ENCODE measurements at regions not wholly inside any gene's neighbourhood (a gene's known extent, or its start where the extent isn't known, plus 50 kb on each side); places are given as distances from the start of the nearest gene placed in this dataset.

- H3K4me1 ChIP-seq (ENCODE audit: insufficient read depth, low read length, poor library complexity, severe bottlenecking): no peaks in the 10 kb centered on the region
- H2AFZ ChIP-seq (ENCODE audit: low read length): no peak overlapping the region
- no peaks in the 10 kb centered on the region for H4K20me1 ChIP-seq (ENCODE audit: insufficient read depth, low read length, poor library complexity, severe bottlenecking)
- H3K79me2 ChIP-seq (ENCODE audit: insufficient read depth, low read length): no peaks in the 10 kb centered on the region
- H3K36me3 ChIP-seq (ENCODE audit: insufficient read depth, low read length): no peaks in the 10 kb centered on the region
- H3K9me3 ChIP-seq (ENCODE audit: insufficient read depth, low read depth, low read length): no peaks in the 10 kb centered on the region; the same call in 1 of the 2 replicates
- H3K9me2 ChIP-seq (replicated peaks; ENCODE audit: low read depth, low read length): no peaks in the 10 kb centered on the region
- TF ChIP-seq, protein P1, sequence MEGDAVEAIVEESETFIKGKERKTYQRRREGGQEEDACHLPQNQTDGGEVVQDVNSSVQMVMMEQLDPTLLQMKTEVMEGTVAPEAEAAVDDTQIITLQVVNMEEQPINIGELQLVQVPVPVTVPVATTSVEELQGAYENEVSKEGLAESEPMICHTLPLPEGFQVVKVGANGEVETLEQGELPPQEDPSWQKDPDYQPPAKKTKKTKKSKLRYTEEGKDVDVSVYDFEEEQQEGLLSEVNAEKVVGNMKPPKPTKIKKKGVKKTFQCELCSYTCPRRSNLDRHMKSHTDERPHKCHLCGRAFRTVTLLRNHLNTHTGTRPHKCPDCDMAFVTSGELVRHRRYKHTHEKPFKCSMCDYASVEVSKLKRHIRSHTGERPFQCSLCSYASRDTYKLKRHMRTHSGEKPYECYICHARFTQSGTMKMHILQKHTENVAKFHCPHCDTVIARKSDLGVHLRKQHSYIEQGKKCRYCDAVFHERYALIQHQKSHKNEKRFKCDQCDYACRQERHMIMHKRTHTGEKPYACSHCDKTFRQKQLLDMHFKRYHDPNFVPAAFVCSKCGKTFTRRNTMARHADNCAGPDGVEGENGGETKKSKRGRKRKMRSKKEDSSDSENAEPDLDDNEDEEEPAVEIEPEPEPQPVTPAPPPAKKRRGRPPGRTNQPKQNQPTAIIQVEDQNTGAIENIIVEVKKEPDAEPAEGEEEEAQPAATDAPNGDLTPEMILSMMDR (conservative IDR thresholded peaks at IDR 0.05; ENCODE audit: low read length): no peak
- no peak for TF ChIP-seq EZH2phosphoT487 (IDR thresholded peaks at IDR 0.05; ENCODE audit: borderline replicate concordance)
- no peak overlapping the region for H3K4me2 ChIP-seq (ENCODE audit: low read depth, low read length, poor library complexity, severe bottlenecking)
- no peaks in the 10 kb centered on the region for H3K27me3 ChIP-seq (ENCODE audit: insufficient read depth, low read length, poor library complexity, severe bottlenecking)
- H3F3A ChIP-seq (ENCODE audit: low read depth): no peaks in the 10 kb centered on the region
- no peak overlapping the region for H3K4me3 ChIP-seq (ENCODE audit: low read length, poor library complexity, severe bottlenecking)
- no peak overlapping the region for H3K9ac ChIP-seq (ENCODE audit: low read depth, low read length, poor library complexity, severe bottlenecking)
Observed at GRCh38 chr17:70308618-70309017, 139.3 kb downstream of the KCNJ2 start.

DNA sequence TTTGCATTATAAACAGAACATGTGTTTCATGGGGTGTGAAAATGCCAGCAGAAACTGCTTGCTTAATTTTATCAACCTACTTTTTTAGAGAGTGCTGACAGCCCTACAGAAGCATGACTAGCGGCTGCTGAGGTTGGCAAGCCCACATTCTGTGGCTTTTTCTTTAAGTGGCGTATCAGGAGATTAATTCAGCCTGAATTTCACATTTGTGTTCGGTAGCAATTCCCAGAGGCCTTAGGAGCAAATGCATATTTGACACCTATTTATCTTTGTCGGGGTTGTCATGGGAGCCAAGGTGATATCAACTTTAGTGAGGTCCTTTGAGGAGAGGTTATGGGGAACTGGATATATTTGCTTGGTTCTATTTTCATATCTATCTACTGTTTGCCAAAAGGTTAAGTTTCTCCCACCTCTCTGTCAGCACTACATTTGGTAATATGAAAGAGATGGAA is 140.9 kb downstream of the KCNJ2 start:
- H3K9ac ChIP-seq (ENCODE audit: low read depth, low read length, poor library complexity, severe bottlenecking): no peak overlapping the region
- TF ChIP-seq, protein P1 (conservative IDR thresholded peaks at IDR 0.05; ENCODE audit: low read length): no peak
- no peak for TF ChIP-seq EZH2phosphoT487 (IDR thresholded peaks at IDR 0.05; ENCODE audit: borderline replicate concordance)
- H3K4me2 ChIP-seq (ENCODE audit: low read depth, low read length, poor library complexity, severe bottlenecking): no peak overlapping the region
- no peak overlapping the region for H2AFZ ChIP-seq (ENCODE audit: low read length)
- no peaks in the 10 kb centered on the region for H4K20me1 ChIP-seq (ENCODE audit: insufficient read depth, low read length, poor library complexity, severe bottlenecking)
- H3K4me3 ChIP-seq (ENCODE audit: low read length, poor library complexity, severe bottlenecking): no peak overlapping the region
- no peaks in the 10 kb centered on the region for H3K4me1 ChIP-seq (ENCODE audit: insufficient read depth, low read length, poor library complexity, severe bottlenecking)
- no peaks in the 10 kb centered on the region for H3K27me3 ChIP-seq (ENCODE audit: insufficient read depth, low read length, poor library complexity, severe bottlenecking)
- no peaks in the 10 kb centered on the region for H3K79me2 ChIP-seq (ENCODE audit: insufficient read depth, low read length)
- H3F3A ChIP-seq (ENCODE audit: low read depth): no peaks in the 10 kb centered on the region
- H3K9me3 ChIP-seq (ENCODE audit: insufficient read depth, low read depth, low read length): no peaks in the 10 kb centered on the region; the same call in 1 of the 2 replicates
- H3K9me2 ChIP-seq (replicated peaks; ENCODE audit: low read depth, low read length): no peaks in the 10 kb centered on the region
- H3K36me3 ChIP-seq (ENCODE audit: insufficient read depth, low read length): no peaks in the 10 kb centered on the region

DNA sequence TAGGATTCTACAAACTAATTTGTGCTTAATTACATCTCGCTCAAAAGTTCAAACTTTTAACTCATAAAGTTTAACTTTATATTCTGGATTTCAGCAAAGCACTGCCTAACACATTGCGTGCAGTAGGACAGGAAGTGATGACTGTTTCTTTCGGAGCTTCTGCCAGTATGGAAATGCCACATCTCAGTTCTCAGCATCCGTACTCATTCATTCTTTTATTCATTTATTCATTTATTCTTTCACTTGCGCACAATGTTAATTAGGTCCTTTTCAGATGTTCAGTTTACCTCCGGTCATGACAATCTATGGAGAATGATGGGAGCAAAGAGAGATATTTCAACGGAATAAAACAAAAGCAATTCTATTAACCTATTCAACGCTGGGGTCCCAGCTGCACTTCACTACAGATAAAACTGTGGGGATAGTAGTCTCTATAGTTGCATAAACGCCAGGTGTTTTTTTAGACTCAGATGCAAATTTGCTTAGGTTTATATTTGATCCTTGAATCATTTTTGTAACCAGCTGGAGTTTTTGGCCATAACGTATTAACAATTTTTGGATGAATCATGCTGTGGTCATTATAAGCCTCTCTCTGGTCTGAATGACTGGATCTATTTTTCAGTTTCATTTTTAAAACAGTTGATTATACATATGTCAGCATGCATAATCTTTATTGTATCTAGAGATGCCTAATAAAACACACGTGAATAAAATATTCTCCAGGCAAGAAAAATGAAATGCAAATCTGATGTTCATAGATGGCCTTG is 143.9 kb downstream of the KCNJ2 start:
- Histone ChIP-seq H3K79me2 (ENCODE audit: insufficient read depth, low read length) (no peaks in the 10 kb centered on the region), H3K9me3 (ENCODE audit: insufficient read depth, low read depth, low read length) (no peaks in the 10 kb centered on the region), H3K4me2 (ENCODE audit: low read depth, low read length, poor library complexity, severe bottlenecking) (no peak overlapping the region), H2AFZ (ENCODE audit: low read length) (no peak overlapping the region), H4K20me1 (ENCODE audit: insufficient read depth, low read length, poor library complexity, severe bottlenecking) (no peaks in the 10 kb centered on the region), H3K36me3 (ENCODE audit: insufficient read depth, low read length) (no peaks in the 10 kb centered on the region), H3K9ac (ENCODE audit: low read depth, low read length, poor library complexity, severe bottlenecking) (no peak overlapping the region), H3K4me1 (ENCODE audit: insufficient read depth, low read length, poor library complexity, severe bottlenecking) (no peaks in the 10 kb centered on the region), H3K4me3 (ENCODE audit: low read length, poor library complexity, severe bottlenecking) (no peak overlapping the region), H3F3A (ENCODE audit: low read depth) (no peaks in the 10 kb centered on the region), H3K27me3 (ENCODE audit: insufficient read depth, low read length, poor library complexity, severe bottlenecking) (no peaks in the 10 kb centered on the region), H3K9me2 (replicated peaks; ENCODE audit: low read depth, low read length) (no peaks in the 10 kb centered on the region)
- TF ChIP-seq, protein P1 (conservative IDR thresholded peaks at IDR 0.05; ENCODE audit: low read length): no peak
- no peak for TF ChIP-seq EZH2phosphoT487 (IDR thresholded peaks at IDR 0.05; ENCODE audit: borderline replicate concordance)

Measured in Loucy (cell line).